Progenitor cell of endocrine pancreas (in vitro differentiated cells): ENCODE measurements at regions not wholly inside any gene's neighbourhood (a gene's known extent, or its start where the extent isn't known, plus 50 kb on each side); places are given as distances from the start of the nearest gene placed in this dataset.

ENCODE experiments used
- DNase-seq: peaks from one replicate; pipeline ENCODE4 v3.0.0; 2021; ENCODE audit warnings: low spot score; ENCODE audit not compliant: unreplicated experiment
- H3K27ac Mint-ChIP-seq: 2 replicates; pipeline ENCODE4 v1.8.0; 2021; ENCODE audit warnings: mild to moderate bottlenecking, moderate library complexity, mixed read lengths
- H3K27me3 Mint-ChIP-seq: 2 replicates; pipeline ENCODE4 v1.8.0; 2021; ENCODE audit warnings: mixed read lengths
- H3K36me3 Mint-ChIP-seq: 2 replicates; pipeline ENCODE4 v1.8.0; 2022; ENCODE audit warnings: mixed read lengths; ENCODE audit not compliant: insufficient read depth
- H3K4me1 Mint-ChIP-seq: 2 replicates; pipeline ENCODE4 v1.8.0; 2021; ENCODE audit warnings: low read depth, mixed read lengths
- H3K4me3 Mint-ChIP-seq: 2 replicates; pipeline ENCODE4 v1.8.0; 2021; ENCODE audit warnings: low read depth, mild to moderate bottlenecking, moderate library complexity, mixed read lengths
- H3K9me3 Mint-ChIP-seq: 2 replicates; pipeline ENCODE4 v1.8.0; 2021; ENCODE audit warnings: low read depth, mixed read lengths
- CTCF ChIP-seq: fragments of 200-600 bp; sonication (generic); IDR thresholded peaks from one replicate; pipeline ENCODE4 v1.5.0; 2021; ENCODE audit warnings: antibody characterized with exemption, mild to moderate bottlenecking; ENCODE audit not compliant: unreplicated experiment

- Mint-ChIP-seq H3K27me3 (no peaks in the 10 kb centered on the region), H3K36me3 (no peaks in the 10 kb centered on the region), H3K27ac (no peak overlapping the region), H3K4me3 (no peak overlapping the region), H3K9me3 (no peaks in the 10 kb centered on the region), H3K4me1 (no peaks in the 10 kb centered on the region)
- DNase-seq: no peak
- no peak for TF ChIP-seq CTCF
Observed at GRCh38 chr4:137707102-137707620, 174.9 kb upstream of the PCDH18 start.

- H3K9me3 Mint-ChIP-seq: peaks cover 3% of the 10 kb centered on the region
- no peak overlapping the region for H3K4me3 Mint-ChIP-seq
- no peaks in the 10 kb centered on the region for H3K4me1 Mint-ChIP-seq
- no peaks in the 10 kb centered on the region for H3K36me3 Mint-ChIP-seq
- H3K27ac Mint-ChIP-seq: no peak overlapping the region
- TF ChIP-seq CTCF: no peak
- no peak for DNase-seq
- no peaks in the 10 kb centered on the region for H3K27me3 Mint-ChIP-seq
Observed at GRCh38 chr4:137705171-137705783, 173.0 kb upstream of the PCDH18 start.

- H3K36me3 Mint-ChIP-seq: no peaks in the 10 kb centered on the region
- no peak overlapping the region for H3K27ac Mint-ChIP-seq
- peaks cover 3% of the 10 kb centered on the region for H3K9me3 Mint-ChIP-seq
- DNase-seq: no peak
- H3K27me3 Mint-ChIP-seq: no peaks in the 10 kb centered on the region
- no peak overlapping the region for H3K4me3 Mint-ChIP-seq
- no peaks in the 10 kb centered on the region for H3K4me1 Mint-ChIP-seq
- no peak for TF ChIP-seq CTCF
Observed at GRCh38 chr4:137703195-137703594, 170.9 kb upstream of the PCDH18 start.

- H3K4me3 Mint-ChIP-seq: no peak overlapping the region
- H3K27me3 Mint-ChIP-seq: no peaks in the 10 kb centered on the region
- H3K9me3 Mint-ChIP-seq: peaks cover 3% of the 10 kb centered on the region
- no peaks in the 10 kb centered on the region for H3K36me3 Mint-ChIP-seq
- no peak for DNase-seq
- no peak for TF ChIP-seq CTCF
- H3K4me1 Mint-ChIP-seq: no peaks in the 10 kb centered on the region
- no peak overlapping the region for H3K27ac Mint-ChIP-seq
Observed at GRCh38 chr4:137702512-137702911, 170.2 kb upstream of the PCDH18 start.

- Mint-ChIP-seq H3K9me3 (peaks cover 3% of the 10 kb centered on the region), H3K4me3 (no peak overlapping the region), H3K27me3 (no peaks in the 10 kb centered on the region), H3K4me1 (no peaks in the 10 kb centered on the region), H3K27ac (no peak overlapping the region), H3K36me3 (no peaks in the 10 kb centered on the region)
- TF ChIP-seq CTCF: no peak
- DNase-seq: no peak
Observed at GRCh38 chr4:137701401-137701800, 169.1 kb upstream of the PCDH18 start.
